ENCODE measurements at regions not wholly inside any gene's neighbourhood (a gene's known extent, or its start where the extent isn't known, plus 50 kb on each side); places are given as distances from the start of the nearest gene placed in this dataset.

- no peak overlapping the region for H3K4me3 ChIP-seq
- H3K27me3 ChIP-seq (ENCODE audit: insufficient read depth in 3 of 3, low read length in 2 of 3), result no peaks in the 10 kb centered on the region
- intact Hi-C loops (cut with DNase I), result no loop called here
- H3K9me3 ChIP-seq, result no peaks in the 10 kb centered on the region
- H3K4me1 ChIP-seq, result no peaks in the 10 kb centered on the region
- no peak for DNase-seq
- no peak for TF ChIP-seq CTCF (IDR thresholded peaks at IDR 0.05)
- H3K36me3 ChIP-seq (ENCODE audit: insufficient read depth in 1 of 2, low read depth in 1 of 2), result no peaks in the 10 kb centered on the region
- WGBS, 3 donors, result 69 to 91% (median 87%) methylated on average over 1 of the region's 1 CpG
- no peak overlapping the region for H3K27ac ChIP-seq
- no peak for ATAC-seq
Observed at GRCh38 chr4:117660668-117661067, 373.6 kb upstream of the NDST3 start.

- 87 to 91% (median 90%) methylated on average over 2 of the region's 2 CpGs for WGBS, 3 donors
- no peak for ATAC-seq
- intact Hi-C loops (cut with DNase I), result no loop called here
- no peak overlapping the region for H3K27ac ChIP-seq
- H3K4me3 ChIP-seq, result no peak overlapping the region
- no peak for DNase-seq
- no peaks in the 10 kb centered on the region for H3K36me3 ChIP-seq (ENCODE audit: insufficient read depth in 1 of 2, low read depth in 1 of 2)
- H3K4me1 ChIP-seq, result no peaks in the 10 kb centered on the region
- no peak for TF ChIP-seq CTCF (IDR thresholded peaks at IDR 0.05)
- H3K9me3 ChIP-seq, result no peaks in the 10 kb centered on the region
- no peaks in the 10 kb centered on the region for H3K27me3 ChIP-seq (ENCODE audit: insufficient read depth in 3 of 3, low read length in 2 of 3)
Observed at GRCh38 chr4:117661091-117662072, 372.9 kb upstream of the NDST3 start.

- ATAC-seq (no peak), DNase-seq (no peak)
- no peak overlapping the region for H3K4me3 ChIP-seq
- H3K9me3 ChIP-seq, result no peaks in the 10 kb centered on the region
- H3K4me1 ChIP-seq, result no peaks in the 10 kb centered on the region
- intact Hi-C loops (cut with DNase I), result no loop called here
- H3K27ac ChIP-seq, result no peak overlapping the region
- H3K36me3 ChIP-seq (ENCODE audit: insufficient read depth in 1 of 2, low read depth in 1 of 2), result no peaks in the 10 kb centered on the region
- H3K27me3 ChIP-seq (ENCODE audit: insufficient read depth in 3 of 3, low read length in 2 of 3), result no peaks in the 10 kb centered on the region
- WGBS, 3 donors, result 65 to 67% (median 67%) methylated on average over 3 of the region's 3 CpGs
- TF ChIP-seq CTCF (IDR thresholded peaks at IDR 0.05), result no peak
Observed at GRCh38 chr4:117664706-117665444, 369.4 kb upstream of the NDST3 start.

- intact Hi-C loops (cut with DNase I), result no loop called here
- no peak overlapping the region for H3K27ac ChIP-seq
Observed at GRCh38 chr4:117676153-117676552, 358.1 kb upstream of the NDST3 start.

More at GRCh38 chr4:117676153-117676552, 358.1 kb upstream of the NDST3 start:
- ATAC-seq (no peak), DNase-seq (no peak)
- Histone ChIP-seq H3K27me3 (ENCODE audit: insufficient read depth in 3 of 3, low read length in 2 of 3) (no peaks in the 10 kb centered on the region), H3K4me3 (no peak overlapping the region), H3K36me3 (ENCODE audit: insufficient read depth in 1 of 2, low read depth in 1 of 2) (no peaks in the 10 kb centered on the region), H3K9me3 (no peaks in the 10 kb centered on the region), H3K4me1 (no peaks in the 10 kb centered on the region)
- no peak for TF ChIP-seq CTCF (IDR thresholded peaks at IDR 0.05)
- WGBS, 3 donors, result 0 to 29% (median 0%) methylated on average over 1 of the region's 1 CpG
